ENCODE measurements at regions not wholly inside any gene's neighbourhood (a gene's known extent, or its start where the extent isn't known, plus 50 kb on each side); places are given as distances from the start of the nearest gene placed in this dataset.

DNA sequence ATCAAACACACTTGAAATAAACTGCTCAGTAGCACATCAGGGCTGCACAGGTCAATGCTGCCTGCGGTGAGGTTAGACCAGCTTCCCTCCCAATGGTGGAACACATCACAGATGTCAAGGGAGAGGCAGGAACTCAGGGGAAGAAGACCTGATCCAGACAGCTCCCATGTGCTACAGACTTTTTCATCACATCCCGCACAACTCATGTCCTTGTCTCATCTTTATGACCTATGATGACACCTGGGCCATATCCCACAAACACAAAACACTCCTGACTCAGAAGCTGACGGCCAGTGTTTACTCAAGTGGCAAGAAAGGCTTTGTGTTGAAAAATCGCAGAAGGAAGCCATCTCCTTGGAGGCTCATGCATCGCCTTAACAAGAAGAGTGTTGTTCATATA, 91.6 kb downstream of the HTR5A start:
- no peak overlapping the region for H3K4me3 Mint-ChIP-seq
- ChIA-PET POLR2A (no interaction called here), CTCF (no interaction called here)
- DNase-seq: no peak
- no peak overlapping the region for H3K27ac ChIP-seq (ENCODE audit: low read depth in 1 of 2, low read length in 2 of 2)
- H3K36me3 ChIP-seq (ENCODE audit: insufficient read depth, low read length): no peaks in the 10 kb centered on the region
- H3K27me3 ChIP-seq (ENCODE audit: control insufficient read depth in 1 of 2, insufficient read depth in 2 of 2, low read length in 2 of 2): peaks cover 0 to 6% of the 10 kb centered on the region in 2 experiments
- intact Hi-C loops (cut with DNase I, micrococcal nuclease): no loop called here
- H3K27me3 Mint-ChIP-seq: peaks cover 11% of the 10 kb centered on the region
- TF ChIP-seq, protein P1, sequence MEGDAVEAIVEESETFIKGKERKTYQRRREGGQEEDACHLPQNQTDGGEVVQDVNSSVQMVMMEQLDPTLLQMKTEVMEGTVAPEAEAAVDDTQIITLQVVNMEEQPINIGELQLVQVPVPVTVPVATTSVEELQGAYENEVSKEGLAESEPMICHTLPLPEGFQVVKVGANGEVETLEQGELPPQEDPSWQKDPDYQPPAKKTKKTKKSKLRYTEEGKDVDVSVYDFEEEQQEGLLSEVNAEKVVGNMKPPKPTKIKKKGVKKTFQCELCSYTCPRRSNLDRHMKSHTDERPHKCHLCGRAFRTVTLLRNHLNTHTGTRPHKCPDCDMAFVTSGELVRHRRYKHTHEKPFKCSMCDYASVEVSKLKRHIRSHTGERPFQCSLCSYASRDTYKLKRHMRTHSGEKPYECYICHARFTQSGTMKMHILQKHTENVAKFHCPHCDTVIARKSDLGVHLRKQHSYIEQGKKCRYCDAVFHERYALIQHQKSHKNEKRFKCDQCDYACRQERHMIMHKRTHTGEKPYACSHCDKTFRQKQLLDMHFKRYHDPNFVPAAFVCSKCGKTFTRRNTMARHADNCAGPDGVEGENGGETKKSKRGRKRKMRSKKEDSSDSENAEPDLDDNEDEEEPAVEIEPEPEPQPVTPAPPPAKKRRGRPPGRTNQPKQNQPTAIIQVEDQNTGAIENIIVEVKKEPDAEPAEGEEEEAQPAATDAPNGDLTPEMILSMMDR (IDR thresholded peaks at IDR 0.05): no peak
- H3K9me3 Mint-ChIP-seq: no peaks in the 10 kb centered on the region
- H3K27ac Mint-ChIP-seq: no peak overlapping the region
- no peak for ATAC-seq (ENCODE audit: poor library complexity)
- H3K9me3 ChIP-seq (ENCODE audit: control insufficient read depth in 1 of 2, insufficient read depth in 1 of 2, low read length in 2 of 2): no peaks in the 10 kb centered on the region
- H3K4me1 ChIP-seq (ENCODE audit: insufficient read depth, low read length): no peaks in the 10 kb centered on the region
- no peak overlapping the region for H3K4me3 ChIP-seq (ENCODE audit: low read length)
- no peaks in the 10 kb centered on the region for H3K4me1 Mint-ChIP-seq (ENCODE audit: low read depth)
- H3K36me3 Mint-ChIP-seq (ENCODE audit: low read depth): no peaks in the 10 kb centered on the region

DNA sequence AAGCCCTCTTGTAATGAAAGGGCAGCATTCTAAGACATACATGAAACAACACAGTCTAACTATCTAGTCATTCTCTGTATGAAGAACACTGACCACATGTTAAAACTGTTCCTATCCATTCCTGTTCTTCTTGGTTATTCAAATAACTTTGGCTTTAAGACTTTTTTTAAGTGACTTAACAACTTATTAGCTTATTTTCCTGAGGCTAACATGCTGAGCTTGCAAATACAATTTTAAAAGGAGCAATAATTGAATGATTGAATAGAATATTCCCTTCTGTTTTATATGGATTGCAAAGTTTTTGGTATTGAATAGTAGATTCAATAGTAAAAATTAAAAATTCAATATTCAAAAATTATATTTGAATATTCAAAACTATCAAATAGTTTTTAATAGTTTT, 92.3 kb downstream of the HTR5A start:
- no peak overlapping the region for H3K4me3 Mint-ChIP-seq
- H3K27ac ChIP-seq (ENCODE audit: low read depth in 1 of 2, low read length in 2 of 2): no peak overlapping the region
- intact Hi-C loops (cut with DNase I, micrococcal nuclease): no loop called here
- H3K4me1 ChIP-seq (ENCODE audit: insufficient read depth, low read length): no peaks in the 10 kb centered on the region
- H3K4me3 ChIP-seq (ENCODE audit: low read length): no peak overlapping the region
- no peaks in the 10 kb centered on the region for H3K36me3 Mint-ChIP-seq (ENCODE audit: low read depth)
- ATAC-seq (ENCODE audit: poor library complexity) (no peak), DNase-seq (no peak)
- H3K27ac Mint-ChIP-seq: no peak overlapping the region
- H3K9me3 Mint-ChIP-seq: no peaks in the 10 kb centered on the region
- H3K4me1 Mint-ChIP-seq (ENCODE audit: low read depth): no peaks in the 10 kb centered on the region
- CTCF ChIA-PET: no interaction called here
- no peaks in the 10 kb centered on the region for H3K36me3 ChIP-seq (ENCODE audit: insufficient read depth, low read length)
- no peaks in the 10 kb centered on the region for H3K9me3 ChIP-seq (ENCODE audit: control insufficient read depth in 1 of 2, insufficient read depth in 1 of 2, low read length in 2 of 2)
- POLR2A ChIA-PET: no interaction called here
- H3K27me3 ChIP-seq (ENCODE audit: control insufficient read depth in 1 of 2, insufficient read depth in 2 of 2, low read length in 2 of 2): peaks cover 0 to 6% of the 10 kb centered on the region in 2 experiments
- peaks cover 11% of the 10 kb centered on the region for H3K27me3 Mint-ChIP-seq
- TF ChIP-seq, protein P1 (IDR thresholded peaks at IDR 0.05): no peak

DNA sequence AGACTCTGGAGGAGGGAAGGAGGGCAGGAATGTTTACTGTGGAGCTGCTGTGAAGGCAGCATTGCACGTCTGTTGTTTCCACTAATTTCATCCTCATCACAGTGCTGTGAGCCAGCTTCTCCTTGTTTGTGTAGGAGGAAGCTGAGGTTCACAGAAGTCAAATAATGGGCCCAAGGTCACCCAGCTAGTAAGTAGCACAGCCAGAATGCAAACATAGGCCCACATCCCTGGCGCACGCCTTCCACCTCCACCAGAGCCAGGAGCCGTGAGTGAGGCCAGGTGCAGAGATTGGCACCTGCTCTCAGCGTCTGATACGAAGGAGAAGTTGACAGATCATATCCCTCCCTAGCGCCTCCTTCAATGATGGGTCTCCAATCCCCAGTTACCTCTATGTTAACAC, 93.6 kb downstream of the HTR5A start:
- TF ChIP-seq, protein P1 (IDR thresholded peaks at IDR 0.05): no peak
- ChIA-PET POLR2A (no interaction called here), CTCF (no interaction called here)
- Histone ChIP-seq H3K9me3 (ENCODE audit: control insufficient read depth in 1 of 2, insufficient read depth in 1 of 2, low read length in 2 of 2) (no peaks in the 10 kb centered on the region), H3K36me3 (ENCODE audit: insufficient read depth, low read length) (no peaks in the 10 kb centered on the region), H3K27me3 (ENCODE audit: control insufficient read depth in 1 of 2, insufficient read depth in 2 of 2, low read length in 2 of 2) (peaks cover 0 to 6% of the 10 kb centered on the region in 2 experiments), H3K27ac (ENCODE audit: low read depth in 1 of 2, low read length in 2 of 2) (no peak overlapping the region), H3K4me3 (ENCODE audit: low read length) (no peak overlapping the region), H3K4me1 (ENCODE audit: insufficient read depth, low read length) (no peaks in the 10 kb centered on the region)
- intact Hi-C loops (cut with DNase I, micrococcal nuclease): no loop called here
- ATAC-seq (ENCODE audit: poor library complexity) (no peak), DNase-seq (no peak)
- Mint-ChIP-seq H3K27ac (no peak overlapping the region), H3K4me1 (ENCODE audit: low read depth) (no peaks in the 10 kb centered on the region), H3K9me3 (no peaks in the 10 kb centered on the region), H3K4me3 (no peak overlapping the region), H3K27me3 (peaks cover 11% of the 10 kb centered on the region), H3K36me3 (ENCODE audit: low read depth) (no peaks in the 10 kb centered on the region)
